IPS-NIHi11 (cell line): ENCODE measurements at regions not wholly inside any gene's neighbourhood (a gene's known extent, or its start where the extent isn't known, plus 50 kb on each side); places are given as distances from the start of the nearest gene placed in this dataset.

ENCODE experiments used
- DNase-seq: peaks from one replicate; pipeline ENCODE4 v3.0.0; 2012; ENCODE audit warnings: mixed read lengths, low spot score

DNA sequence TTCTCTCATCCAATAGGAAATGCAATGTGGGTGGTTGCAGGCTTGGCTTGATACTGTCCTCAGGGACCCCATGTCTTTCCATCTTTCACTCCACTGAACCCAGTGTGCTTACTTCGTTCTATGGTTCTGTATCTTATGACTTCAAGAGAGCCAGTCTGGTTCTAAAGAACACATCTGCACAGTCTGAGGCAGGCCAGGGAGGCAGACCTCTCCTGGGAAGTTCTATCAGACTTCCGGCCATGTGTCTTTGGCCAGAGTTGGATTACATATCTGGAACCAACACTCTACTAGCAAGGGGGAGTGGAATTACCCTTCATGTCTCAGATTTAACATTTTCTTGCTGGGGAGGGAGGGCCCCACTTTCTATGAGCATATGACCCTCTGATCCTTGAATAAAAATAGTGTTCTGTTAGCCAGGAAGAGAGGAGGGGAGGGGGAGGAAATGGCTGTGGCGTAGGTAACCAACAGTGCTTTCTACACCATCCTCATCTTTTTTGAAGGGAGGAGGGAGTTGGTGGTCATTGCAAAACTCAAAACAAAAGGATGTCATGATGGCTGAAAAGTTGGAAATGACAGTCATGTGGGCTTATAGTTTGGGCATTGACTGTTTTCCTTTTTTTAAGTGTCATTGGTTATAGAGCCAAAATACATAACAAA is 370.2 kb downstream of the GATA3 start:
- no peak for DNase-seq

GRCh38 chr10:8428654-8429053 is 374.2 kb downstream of the GATA3 start:
- DNase-seq: peak; percentile 28

GRCh38 chr10:8430321-8430720 is 375.8 kb downstream of the GATA3 start:
- DNase-seq: no peak

DNA sequence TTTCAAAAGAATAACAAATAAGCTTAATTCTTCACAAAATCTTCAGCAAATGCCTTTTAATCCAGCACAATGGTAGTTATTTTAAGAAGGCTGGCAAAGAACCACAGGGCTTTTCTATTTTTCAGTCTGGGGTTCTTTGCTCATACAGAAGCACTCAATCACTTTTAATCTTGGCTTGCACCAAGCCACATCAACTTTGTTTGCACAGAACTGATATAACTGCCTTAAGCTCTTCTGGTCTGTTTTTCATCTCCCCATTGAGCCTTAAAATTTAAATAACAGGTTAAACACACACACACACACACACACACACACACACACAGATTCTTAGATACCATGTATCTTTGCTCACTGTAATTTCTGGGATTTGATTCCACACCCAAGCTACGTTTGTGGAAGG is 377.0 kb downstream of the GATA3 start:
- DNase-seq: no peak

- no peak for DNase-seq
Measured at GRCh38 chr10:8435186-8436055, 380.9 kb downstream of the GATA3 start.

- no peak for DNase-seq
Measured at GRCh38 chr10:8437896-8438295, 383.4 kb downstream of the GATA3 start.

- DNase-seq: no peak
Measured at GRCh38 chr10:8438603-8439002, 384.1 kb downstream of the GATA3 start.

GRCh38 chr10:8439040-8439439 is 384.6 kb downstream of the GATA3 start:
- DNase-seq: no peak

DNA sequence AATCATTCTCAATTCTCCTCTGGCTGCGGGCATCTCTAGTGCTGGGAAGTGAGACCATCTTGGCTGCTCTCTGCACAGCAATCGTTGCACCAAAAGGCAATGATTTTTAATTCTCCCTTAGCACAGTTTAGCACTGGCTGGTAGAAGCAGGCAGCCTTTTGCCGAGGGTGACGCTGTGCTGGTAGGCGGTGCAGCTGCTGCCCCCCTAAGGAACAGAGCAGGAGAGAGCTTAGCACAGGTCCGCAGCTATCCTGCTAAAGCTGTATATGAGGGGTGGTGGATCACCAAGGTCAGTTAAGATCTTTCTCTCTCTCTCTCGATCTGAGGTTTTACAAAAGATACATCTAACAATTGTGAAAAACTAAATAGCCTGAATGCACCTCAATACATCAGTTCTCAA is 390.1 kb downstream of the GATA3 start:
- peak; percentile 57 for DNase-seq

DNA sequence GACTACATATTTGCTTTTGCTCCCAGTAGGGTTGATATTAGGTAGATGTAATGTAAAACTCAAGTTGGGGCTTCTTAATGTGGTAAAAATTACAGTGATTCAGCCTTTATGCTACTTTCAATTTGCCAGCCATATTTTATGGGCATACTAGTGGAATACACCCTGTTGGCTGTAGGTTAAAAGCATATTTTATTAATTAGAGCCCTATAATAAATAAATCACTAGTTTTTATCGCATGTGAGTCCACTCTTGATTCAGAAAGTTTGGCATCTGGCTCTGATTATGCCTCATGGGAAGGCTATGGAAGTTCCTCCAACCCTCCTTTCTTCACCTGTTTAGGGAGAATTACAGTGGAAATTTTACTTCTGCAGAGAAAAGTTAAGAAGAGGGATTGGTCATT is 390.9 kb downstream of the GATA3 start:
- DNase-seq: no peak

- DNase-seq: no peak
Measured at GRCh38 chr10:8449909-8450308, 395.4 kb downstream of the GATA3 start.

DNA sequence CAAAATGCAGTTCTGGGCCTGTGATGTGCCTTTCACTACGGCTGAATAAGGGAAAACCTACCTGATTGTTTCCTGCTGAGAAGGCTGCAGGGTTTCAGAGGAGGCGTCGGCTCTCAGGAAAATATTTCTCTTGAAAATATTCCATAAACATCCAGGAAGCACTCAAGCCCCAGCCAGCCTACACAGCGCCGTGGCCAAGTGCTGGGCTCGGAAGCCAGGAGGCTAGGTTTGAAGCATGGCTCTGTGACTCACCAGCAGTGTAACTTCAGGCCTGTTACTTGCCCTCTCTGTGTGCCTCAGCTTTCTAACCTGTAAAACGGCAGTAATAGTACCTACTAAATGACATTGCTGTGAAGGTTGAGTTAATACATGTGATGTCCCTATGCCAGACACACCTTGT is 399.1 kb downstream of the GATA3 start:
- no peak for DNase-seq

GRCh38 chr10:8454357-8454756 is 399.9 kb downstream of the GATA3 start:
- no peak for DNase-seq

- DNase-seq: no peak
Measured at GRCh38 chr10:8455181-8455580, 400.7 kb downstream of the GATA3 start.

DNA sequence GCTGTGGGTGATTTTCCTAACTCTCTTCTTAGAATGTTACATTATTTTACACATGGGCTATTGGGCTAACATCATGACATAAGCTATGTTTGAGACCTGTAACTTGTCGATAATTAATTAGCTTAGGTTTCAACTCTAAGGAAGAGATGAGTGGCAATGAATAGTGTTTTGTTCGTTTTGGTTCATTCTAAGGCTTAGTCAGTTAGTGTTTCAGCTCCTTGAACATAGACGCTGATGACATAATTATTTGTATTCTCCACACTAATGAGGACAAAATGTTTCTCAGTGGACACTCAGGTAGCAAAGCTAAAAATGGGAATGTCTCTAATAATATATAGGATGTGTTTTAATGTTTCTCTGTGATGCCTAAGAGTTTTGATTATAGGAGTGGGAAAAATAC is 401.9 kb downstream of the GATA3 start:
- no peak for DNase-seq

- DNase-seq: no peak
Measured at GRCh38 chr10:8460626-8461025, 406.1 kb downstream of the GATA3 start.

- no peak for DNase-seq
Measured at GRCh38 chr10:8462565-8462964, 408.1 kb downstream of the GATA3 start.

- DNase-seq: no peak
Measured at GRCh38 chr10:8463853-8464252, 409.4 kb downstream of the GATA3 start.

GRCh38 chr10:8468477-8468876 is 414.0 kb downstream of the GATA3 start:
- DNase-seq: no peak

- DNase-seq: peak; percentile 25
Measured at GRCh38 chr10:8473205-8473604, 418.7 kb downstream of the GATA3 start.

- no peak for DNase-seq
Measured at GRCh38 chr10:8477300-8477699, 422.8 kb downstream of the GATA3 start.

DNA sequence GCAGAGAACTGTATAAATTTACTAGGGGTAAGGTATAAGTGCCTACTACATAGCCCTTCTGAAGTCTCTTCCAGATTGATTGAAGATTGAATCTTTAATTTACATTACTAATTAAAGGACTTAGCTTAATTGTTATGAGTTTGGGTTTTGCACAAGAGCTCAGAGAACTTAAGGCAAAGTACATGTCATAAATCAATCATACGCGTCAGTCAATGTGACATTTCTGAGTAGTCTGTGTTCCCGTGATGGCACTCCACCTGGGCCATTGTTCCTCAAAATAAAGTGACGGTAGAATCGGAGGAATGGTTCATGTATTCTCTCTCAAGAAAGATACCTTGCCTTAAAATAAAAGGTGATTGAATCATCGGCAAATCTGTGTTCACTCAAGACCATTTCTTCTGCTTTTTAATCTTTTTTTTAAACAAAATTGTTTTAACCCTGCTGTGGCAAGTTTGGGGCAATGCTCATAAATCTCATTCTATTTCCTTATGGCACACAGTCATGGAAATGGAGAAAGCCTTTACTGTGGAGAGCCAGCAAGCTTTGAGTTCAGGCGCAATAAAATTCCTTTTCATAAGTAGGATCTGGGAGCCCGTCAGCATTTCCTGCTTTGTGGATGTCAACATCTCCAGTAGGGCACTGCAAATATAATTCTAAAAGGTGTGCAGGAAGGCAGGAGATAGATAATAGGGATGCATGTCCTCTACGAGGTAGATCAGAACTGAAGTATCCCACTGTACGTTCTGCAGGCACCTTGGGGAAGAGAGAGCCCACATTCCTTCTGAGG is 427.4 kb downstream of the GATA3 start:
- no peak for DNase-seq

- DNase-seq: no peak
Measured at GRCh38 chr10:8485032-8485431, 430.5 kb downstream of the GATA3 start.
